OCI-LY7 (cell line): ENCODE measurements at regions not wholly inside any gene's neighbourhood (a gene's known extent, or its start where the extent isn't known, plus 50 kb on each side); places are given as distances from the start of the nearest gene placed in this dataset.

Source experiments
- BruUV-seq: library from RNA; stranded (reverse); fragments of 400-500 nt; replicated peaks from 2 replicates; lab custom pipeline; 2021; lab: Mats Ljungman, UMichigan
- CTCF ChIA-PET: fragments of 300-600 bp; sonication (Branson Sonifier 250); formaldehyde crosslinking; loops from one replicate; lab custom pipeline; 2022; ENCODE audit warnings: antibody characterized with exemption; ENCODE audit not compliant: unreplicated experiment; lab: Charles Lee
- POLR2A ChIA-PET: fragments of 300-600 bp; sonication (Branson Sonifier 250); formaldehyde crosslinking; loops from one replicate; lab custom pipeline; 2022; ENCODE audit warnings: antibody characterized with exemption; lab: Charles Lee
- DNase-seq: peaks from one replicate; pipeline ENCODE4 v3.0.0-alpha.2; 2015; ENCODE audit warnings: low spot score
- H2AFZ ChIP-seq: fragments of 200-600 bp; sonication (generic), shearing (Covaris generic); 2 replicates; pipeline ENCODE4 v1.6.1; 2014; ENCODE audit warnings: mild to moderate bottlenecking, antibody characterized with exemption, low read length, moderate library complexity
- H3K27ac ChIP-seq: fragments of 200-600 bp; sonication (generic); 2 replicates; pipeline ENCODE4 v1.5.1; 2014; ENCODE audit warnings: mixed run types, low read depth, mild to moderate bottlenecking, moderate library complexity, low read length, inconsistent platforms; ENCODE audit not compliant: poor library complexity, severe bottlenecking
- H3K36me3 ChIP-seq: fragments of 200-600 bp; sonication (generic); 2 replicates; pipeline ENCODE4 v1.6.1; 2014; ENCODE audit warnings: mild to moderate bottlenecking, antibody characterized with exemption, low read length, moderate library complexity, mixed read lengths; ENCODE audit not compliant: insufficient read depth
- H3K4me1 ChIP-seq: fragments of 200-600 bp; sonication (generic); 2 replicates; pipeline ENCODE4 v1.5.1; 2014; ENCODE audit warnings: mild to moderate bottlenecking, low read length; ENCODE audit not compliant: insufficient read depth, poor library complexity, severe bottlenecking
- H3K4me2 ChIP-seq: fragments of 200-600 bp; sonication (generic); 2 replicates; pipeline ENCODE4 v1.6.1; 2014; ENCODE audit warnings: mild to moderate bottlenecking, low read length
- H3K4me3 ChIP-seq: fragments of 200-600 bp; sonication (generic); 2 replicates; pipeline ENCODE4 v1.5.1; 2014; ENCODE audit warnings: mild to moderate bottlenecking, low read depth, low read length; ENCODE audit not compliant: poor library complexity, severe bottlenecking
- H3K79me2 ChIP-seq: fragments of 200-600 bp; sonication (generic); 2 replicates; pipeline ENCODE4 v1.6.1; 2016; ENCODE audit warnings: low read depth, mild to moderate bottlenecking, low read length, moderate library complexity, mixed read lengths; ENCODE audit not compliant: insufficient read depth
- H3K9me2 ChIP-seq: fragments of 200-600 bp; sonication (generic); 2 replicates; pipeline ENCODE4 v1.6.1; 2016; ENCODE audit warnings: mild to moderate bottlenecking, low read length, mixed read lengths; ENCODE audit not compliant: insufficient read depth
- H3K9me3 ChIP-seq: fragments of 200-600 bp; sonication (generic); 2 replicates; pipeline ENCODE4 v1.6.1; 2014; ENCODE audit warnings: mild to moderate bottlenecking, mixed run types, low read length, mixed read lengths
- H4K20me1 ChIP-seq: fragments of 200-600 bp; sonication (generic); 2 replicates; pipeline ENCODE4 v1.6.1; 2014; ENCODE audit warnings: mild to moderate bottlenecking, antibody characterized with exemption, low read length, moderate library complexity, mixed read lengths; ENCODE audit not compliant: insufficient read depth
- CTCF ChIP-seq: fragments of 200-600 bp; sonication (generic); conservative IDR thresholded peaks from 2 replicates; pipeline ENCODE4 v1.5.1; 2014; ENCODE audit warnings: mild to moderate bottlenecking, antibody characterized with exemption, low read length, moderate library complexity, mixed read lengths
- EZH2phosphoT487 ChIP-seq: fragments of 200-600 bp; sonication (generic); IDR thresholded peaks from 2 replicates; pipeline ENCODE4 v1.6.1; 2018; ENCODE audit warnings: low read depth, borderline replicate concordance, mild to moderate bottlenecking, mixed run types, antibody characterized with exemption, low read length, moderate library complexity, mixed read lengths
- intact Hi-C: fragments of 100-400 bp; cut with micrococcal nuclease; formaldehyde crosslinking; loops from one replicate; pipeline ENCODE4 v1.10.0; 2022; ENCODE audit not compliant: unreplicated experiment

DNA sequence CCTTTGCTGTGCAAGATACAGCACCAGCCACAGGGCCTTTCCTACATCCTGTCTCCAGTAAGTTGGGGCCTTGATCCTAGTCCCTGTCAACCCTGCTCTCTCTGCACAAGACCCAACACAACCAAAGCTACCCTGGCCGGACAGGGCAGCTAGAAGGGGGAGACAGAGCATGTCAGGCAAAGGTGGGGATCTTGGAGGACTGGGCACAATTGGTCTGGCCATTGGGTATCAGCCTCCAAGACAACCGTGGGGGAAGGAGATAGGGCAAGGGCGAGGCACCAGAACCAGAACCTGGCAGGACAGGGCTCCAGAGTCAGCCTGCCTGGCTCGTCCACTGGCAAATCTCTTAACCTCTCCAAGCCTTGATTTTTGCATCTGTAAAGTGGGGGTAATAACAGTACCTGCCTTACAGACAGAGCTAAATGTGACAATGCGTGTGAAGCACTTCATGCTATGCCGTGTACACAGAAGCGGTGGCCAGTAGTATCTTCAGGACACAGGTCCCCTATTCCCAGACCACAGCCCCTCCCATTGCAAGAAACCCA, 51.6 kb upstream of the CDKN2AIPNL start:
- Histone ChIP-seq H3K36me3 (no peaks in the 10 kb centered on the region), H3K4me3 (no peak overlapping the region), H3K4me2 (no peak overlapping the region), H3K9me3 (no peaks in the 10 kb centered on the region), H3K27ac (no peak overlapping the region), H3K4me1 (peaks cover 25% of the 10 kb centered on the region), H2AFZ (no peak overlapping the region), H4K20me1 (no peaks in the 10 kb centered on the region), H3K79me2 (no peaks in the 10 kb centered on the region), H3K9me2 (no peaks in the 10 kb centered on the region)
- TF ChIP-seq EZH2phosphoT487 = no peak
- no peak for TF ChIP-seq CTCF
- no peak for DNase-seq
- CTCF ChIA-PET = no interaction called here
- BruUV-seq = no TSS peak
- POLR2A ChIA-PET = interaction anchor here (0.8 to 1.4 kb wide), 2 partner anchors 48 to 176 kb away, joined by 3 read pairs; no protein-coding TSS in a partner anchor
- intact Hi-C loops = no loop called here

- no peak overlapping the region for H3K4me3 ChIP-seq
- intact Hi-C loops = no loop called here
- no peaks in the 10 kb centered on the region for H4K20me1 ChIP-seq
- ChIA-PET CTCF (no interaction called here), POLR2A (interaction anchor here (0.8 to 1.4 kb wide), 3 partner anchors 15 to 177 kb away, joined by 3 to 5 read pairs (median 3); no protein-coding TSS in a partner anchor)
- H3K9me3 ChIP-seq = no peaks in the 10 kb centered on the region
- no peaks in the 10 kb centered on the region for H3K79me2 ChIP-seq
- no peaks in the 10 kb centered on the region for H3K9me2 ChIP-seq
- no peak overlapping the region for H3K4me2 ChIP-seq
- DNase-seq = no peak
- H3K36me3 ChIP-seq = no peaks in the 10 kb centered on the region
- H3K27ac ChIP-seq = no peak overlapping the region
- H2AFZ ChIP-seq = no peak overlapping the region
- no peak; the same call in 1 of the 2 replicates for TF ChIP-seq CTCF
- no peak for TF ChIP-seq EZH2phosphoT487
- peaks cover 25% of the 10 kb centered on the region for H3K4me1 ChIP-seq
- BruUV-seq = no TSS peak
Observed at GRCh38 chr5:134462761-134463160, 51.1 kb upstream of the CDKN2AIPNL start.

- TF ChIP-seq EZH2phosphoT487 = no peak
- ChIA-PET POLR2A (interaction anchor here (0.8 to 1.4 kb wide), 5 partner anchors 10 to 314 kb away, joined by 3 to 5 read pairs (median 3); no protein-coding TSS in a partner anchor), CTCF (no interaction called here)
- DNase-seq = no peak
- no peaks in the 10 kb centered on the region for H3K36me3 ChIP-seq
- BruUV-seq = no TSS peak
- intact Hi-C loops = no loop called here
- H3K4me2 ChIP-seq = no peak overlapping the region
- no peaks in the 10 kb centered on the region for H4K20me1 ChIP-seq
- no peaks in the 10 kb centered on the region for H3K9me3 ChIP-seq
- no peak overlapping the region for H2AFZ ChIP-seq
- no peaks in the 10 kb centered on the region for H3K79me2 ChIP-seq
- H3K4me3 ChIP-seq = no peak overlapping the region
- no peak overlapping the region for H3K27ac ChIP-seq
- H3K9me2 ChIP-seq = no peaks in the 10 kb centered on the region
- peaks cover 25% of the 10 kb centered on the region for H3K4me1 ChIP-seq
Observed at GRCh38 chr5:134462047-134462575, 50.4 kb upstream of the CDKN2AIPNL start.
